ENCODE measurements at regions not wholly inside any gene's neighbourhood (a gene's known extent, or its start where the extent isn't known, plus 50 kb on each side); places are given as distances from the start of the nearest gene placed in this dataset.
"Not testable (repeated sequence)": the region's sequence is repeated elsewhere in the genome, so short reads cannot be mapped to it uniquely, and the experiment has no call there.

DNA sequence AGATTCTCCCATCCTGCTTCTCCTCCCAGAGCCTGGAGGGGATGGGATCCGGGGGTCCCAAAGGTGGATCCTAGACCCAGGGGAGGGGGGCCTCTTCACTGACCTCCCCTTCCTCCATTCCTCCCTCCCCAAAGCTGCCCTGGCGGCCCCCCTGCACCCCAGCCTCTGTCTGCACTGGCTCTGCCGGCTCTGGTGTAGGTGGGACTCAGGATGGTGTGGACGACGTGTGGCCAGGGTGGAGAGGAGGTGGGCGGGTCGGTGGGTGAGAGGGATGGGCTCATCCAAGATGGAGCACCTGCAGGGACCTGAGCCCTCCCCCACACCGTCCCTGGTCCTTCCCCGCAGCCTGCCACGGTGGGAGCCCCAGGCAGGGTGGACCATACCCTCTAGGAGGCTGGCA lies 355.6 kb downstream of the TMEM121 start:
- not testable (repeated sequence) for H3K36me3 ChIP-seq (ENCODE audit: control insufficient read depth, insufficient read depth, low read length); DNase-seq; H3K27ac ChIP-seq (ENCODE audit: low read length); H3K27me3 ChIP-seq (ENCODE audit: control insufficient read depth, insufficient read depth, low read length); H3K4me1 ChIP-seq (ENCODE audit: control insufficient read depth, insufficient read depth, low read length); H3K4me3 ChIP-seq (ENCODE audit: low read length)
- WGBS (ENCODE audit: insufficient coverage, low lambda C conversion rate) = no CpG with 5 or more reads among the region's 10 CpGs
- peaks cover 53% of the 10 kb centered on the region for H3K9me3 ChIP-seq (ENCODE audit: control insufficient read depth, low read depth, low read length)

DNA sequence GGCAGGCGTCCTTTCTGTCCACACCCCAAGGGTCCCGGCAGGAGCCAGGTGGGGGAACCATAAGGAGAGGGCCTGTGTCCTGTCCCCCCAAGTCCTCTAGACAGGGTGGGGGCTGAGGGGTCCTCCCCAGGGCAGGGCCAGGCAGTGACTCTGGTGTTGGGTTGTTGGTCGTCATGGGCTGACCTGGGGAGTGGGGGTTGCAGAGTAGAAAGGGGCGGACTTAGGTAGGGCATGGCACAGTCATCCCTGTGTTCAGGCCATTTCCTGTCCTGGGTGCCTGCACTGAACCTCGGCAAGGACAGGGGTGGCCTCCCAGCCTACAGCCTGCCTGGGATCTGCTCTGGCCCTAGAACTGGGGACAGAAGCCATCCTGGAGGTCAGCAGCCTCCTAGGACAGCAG lies 356.2 kb downstream of the TMEM121 start:
- H3K4me1 ChIP-seq (ENCODE audit: control insufficient read depth, insufficient read depth, low read length) = no peaks in the 10 kb centered on the region
- no peaks in the 10 kb centered on the region for H3K36me3 ChIP-seq (ENCODE audit: control insufficient read depth, insufficient read depth, low read length)
- DNase-seq = no peak
- no peak overlapping the region for H3K4me3 ChIP-seq (ENCODE audit: low read length)
- H3K9me3 ChIP-seq (ENCODE audit: control insufficient read depth, low read depth, low read length) = peaks cover 53% of the 10 kb centered on the region
- no peak overlapping the region for H3K27ac ChIP-seq (ENCODE audit: low read length)
- no peaks in the 10 kb centered on the region for H3K27me3 ChIP-seq (ENCODE audit: control insufficient read depth, insufficient read depth, low read length)
- WGBS (ENCODE audit: insufficient coverage, low lambda C conversion rate) = no CpG with 5 or more reads among the region's 5 CpGs

GRCh38 chr14:105883066-105884005 lies 357.0 kb downstream of the TMEM121 start:
- H3K27me3 ChIP-seq (ENCODE audit: control insufficient read depth, insufficient read depth, low read length) = no peaks in the 10 kb centered on the region
- DNase-seq = no peak

DNA sequence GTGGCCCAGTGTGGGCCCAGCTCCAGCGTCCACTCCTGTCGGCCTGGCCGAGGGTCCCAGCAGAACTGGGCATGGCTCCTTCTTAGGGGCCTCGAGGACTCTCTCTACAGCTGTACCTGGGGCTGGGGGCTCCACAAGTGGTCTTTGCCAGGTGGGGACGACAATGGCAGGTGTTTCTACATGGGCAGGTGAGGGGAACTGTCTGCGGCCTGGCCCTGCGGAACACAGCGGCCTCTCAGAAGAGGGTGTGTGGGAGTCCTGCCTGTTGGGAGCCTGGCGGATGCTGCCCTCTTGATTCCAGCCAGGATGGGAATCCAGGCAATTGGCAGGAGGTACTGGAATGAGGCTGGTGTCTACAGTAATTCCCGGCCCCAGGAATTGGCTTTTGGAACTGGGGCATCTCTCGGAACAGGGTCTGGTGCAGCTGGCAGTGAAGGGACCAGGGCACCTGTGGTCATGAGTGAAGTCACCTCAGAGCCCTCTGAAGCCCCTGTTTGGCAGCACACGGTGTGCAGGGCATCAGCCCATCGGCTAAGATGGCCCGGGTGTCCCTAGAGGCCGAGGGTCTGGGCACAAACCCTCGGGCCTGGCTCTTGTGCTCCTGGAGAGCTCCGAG lies 357.9 kb downstream of the TMEM121 start:
- DNase-seq; H3K4me1 ChIP-seq (ENCODE audit: control insufficient read depth, insufficient read depth, low read length); H3K27ac ChIP-seq (ENCODE audit: low read length); H3K36me3 ChIP-seq (ENCODE audit: control insufficient read depth, insufficient read depth, low read length); H3K4me3 ChIP-seq (ENCODE audit: low read length); H3K27me3 ChIP-seq (ENCODE audit: control insufficient read depth, insufficient read depth, low read length): not testable (repeated sequence)
- no CpG with 5 or more reads among the region's 17 CpGs for WGBS (ENCODE audit: insufficient coverage, low lambda C conversion rate)
- peaks cover 48% of the 10 kb centered on the region for H3K9me3 ChIP-seq (ENCODE audit: control insufficient read depth, low read depth, low read length)

More at GRCh38 chr14:105883066-105884005, 357.0 kb downstream of the TMEM121 start:
- H3K27ac ChIP-seq (ENCODE audit: low read length) = no peak overlapping the region
- no peaks in the 10 kb centered on the region for H3K36me3 ChIP-seq (ENCODE audit: control insufficient read depth, insufficient read depth, low read length)
- no peaks in the 10 kb centered on the region for H3K4me1 ChIP-seq (ENCODE audit: control insufficient read depth, insufficient read depth, low read length)
- whole genome bisulfite sequencing (ENCODE audit: insufficient coverage, low lambda C conversion rate) = no CpG with 5 or more reads among the region's 17 CpGs
- H3K9me3 ChIP-seq (ENCODE audit: control insufficient read depth, low read depth, low read length) = peaks cover 49% of the 10 kb centered on the region
- no peak overlapping the region for H3K4me3 ChIP-seq (ENCODE audit: low read length)

GRCh38 chr14:105884808-105885281 lies 358.5 kb downstream of the TMEM121 start:
- no peak overlapping the region for H3K27ac ChIP-seq (ENCODE audit: low read length)
- no peaks in the 10 kb centered on the region for H3K36me3 ChIP-seq (ENCODE audit: control insufficient read depth, insufficient read depth, low read length)
- no peak for DNase-seq
- H3K27me3 ChIP-seq (ENCODE audit: control insufficient read depth, insufficient read depth, low read length) = no peaks in the 10 kb centered on the region
- H3K9me3 ChIP-seq (ENCODE audit: control insufficient read depth, low read depth, low read length) = peaks cover 48% of the 10 kb centered on the region
- WGBS (ENCODE audit: insufficient coverage, low lambda C conversion rate) = no CpG with 5 or more reads among the region's 13 CpGs
- no peak overlapping the region for H3K4me3 ChIP-seq (ENCODE audit: low read length)
- H3K4me1 ChIP-seq (ENCODE audit: control insufficient read depth, insufficient read depth, low read length) = no peaks in the 10 kb centered on the region

GRCh38 chr14:105885561-105886320 lies 359.4 kb downstream of the TMEM121 start:
- H3K4me3 ChIP-seq (ENCODE audit: low read length) = no peak overlapping the region
- no peaks in the 10 kb centered on the region for H3K4me1 ChIP-seq (ENCODE audit: control insufficient read depth, insufficient read depth, low read length)
- H3K36me3 ChIP-seq (ENCODE audit: control insufficient read depth, insufficient read depth, low read length) = no peaks in the 10 kb centered on the region
- H3K27ac ChIP-seq (ENCODE audit: low read length) = no peak overlapping the region
- 40% methylated on average over 1 of the region's 23 CpGs for WGBS (ENCODE audit: insufficient coverage, low lambda C conversion rate)
- peaks cover 48% of the 10 kb centered on the region for H3K9me3 ChIP-seq (ENCODE audit: control insufficient read depth, low read depth, low read length)
- DNase-seq = no peak
- H3K27me3 ChIP-seq (ENCODE audit: control insufficient read depth, insufficient read depth, low read length) = no peaks in the 10 kb centered on the region

DNA sequence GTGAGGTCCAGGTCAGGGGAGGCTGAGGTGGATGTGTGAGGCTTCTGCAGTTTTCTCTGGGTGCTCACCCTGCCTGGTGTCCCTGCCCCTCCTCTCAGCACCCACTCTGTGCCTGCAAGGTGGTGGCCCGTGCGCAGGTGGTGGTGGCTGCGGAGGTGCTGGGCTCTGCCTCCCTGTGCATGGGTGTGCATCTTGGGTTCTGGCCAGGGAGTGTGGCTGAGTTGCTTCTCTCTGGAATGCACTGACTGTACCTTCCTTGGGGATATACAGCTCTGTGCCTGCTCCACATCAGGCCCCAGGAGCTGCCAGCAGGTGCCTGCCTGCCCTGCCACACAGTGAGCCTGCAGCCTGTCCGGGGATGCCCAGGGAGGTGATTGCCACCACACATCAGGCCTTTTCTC lies 360.4 kb downstream of the TMEM121 start:
- no CpG with 5 or more reads among the region's 4 CpGs for WGBS (ENCODE audit: insufficient coverage, low lambda C conversion rate)
- not testable (repeated sequence) for H3K4me3 ChIP-seq (ENCODE audit: low read length); H3K27ac ChIP-seq (ENCODE audit: low read length)

DNA sequence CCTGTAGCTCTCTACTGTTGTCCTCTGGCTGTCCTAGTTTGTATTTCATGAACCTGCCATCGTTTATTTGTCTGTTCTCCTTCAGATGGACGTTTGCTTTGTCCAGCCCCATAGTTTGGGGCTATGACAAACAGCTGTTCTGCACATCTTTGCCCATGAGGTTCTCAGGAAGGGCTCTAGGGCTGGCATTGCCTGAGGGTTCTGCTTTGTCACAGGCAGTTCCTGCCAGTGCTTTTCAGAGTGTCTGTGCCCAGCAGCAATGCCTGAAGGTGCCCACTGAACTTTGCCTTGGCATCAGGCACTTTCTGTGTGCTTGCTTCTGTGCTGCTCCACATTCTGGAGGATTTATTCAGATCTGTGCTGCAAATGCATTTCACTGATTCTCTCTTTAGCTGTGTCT lies 361.3 kb downstream of the TMEM121 start:
- DNase-seq = no peak
- H3K36me3 ChIP-seq (ENCODE audit: control insufficient read depth, insufficient read depth, low read length) = no peaks in the 10 kb centered on the region
- WGBS (ENCODE audit: insufficient coverage, low lambda C conversion rate) = no CpG with 5 or more reads among the region's 2 CpGs
- H3K27ac ChIP-seq (ENCODE audit: low read length) = no peak overlapping the region
- peaks cover 46% of the 10 kb centered on the region for H3K9me3 ChIP-seq (ENCODE audit: control insufficient read depth, low read depth, low read length)
- H3K27me3 ChIP-seq (ENCODE audit: control insufficient read depth, insufficient read depth, low read length) = no peaks in the 10 kb centered on the region
- H3K4me1 ChIP-seq (ENCODE audit: control insufficient read depth, insufficient read depth, low read length) = no peaks in the 10 kb centered on the region
- H3K4me3 ChIP-seq (ENCODE audit: low read length) = no peak overlapping the region

More for the DNA sequence above, 360.4 kb downstream of the TMEM121 start:
- H3K9me3 ChIP-seq (ENCODE audit: control insufficient read depth, low read depth, low read length) = peaks cover 45% of the 10 kb centered on the region
- not testable (repeated sequence) for H3K4me1 ChIP-seq (ENCODE audit: control insufficient read depth, insufficient read depth, low read length); DNase-seq; H3K27me3 ChIP-seq (ENCODE audit: control insufficient read depth, insufficient read depth, low read length); H3K36me3 ChIP-seq (ENCODE audit: control insufficient read depth, insufficient read depth, low read length)

- Histone ChIP-seq H3K4me1 (ENCODE audit: control insufficient read depth, insufficient read depth, low read length) (no peaks in the 10 kb centered on the region), H3K9me3 (ENCODE audit: control insufficient read depth, low read depth, low read length) (peaks cover 46% of the 10 kb centered on the region), H3K4me3 (ENCODE audit: low read length) (no peak overlapping the region), H3K27me3 (ENCODE audit: control insufficient read depth, insufficient read depth, low read length) (no peaks in the 10 kb centered on the region), H3K36me3 (ENCODE audit: control insufficient read depth, insufficient read depth, low read length) (no peaks in the 10 kb centered on the region), H3K27ac (ENCODE audit: low read length) (no peak overlapping the region)
- no CpG with 5 or more reads among the region's 2 CpGs for WGBS (ENCODE audit: insufficient coverage, low lambda C conversion rate)
- no peak for DNase-seq
Measured at GRCh38 chr14:105888151-105888550, 361.8 kb downstream of the TMEM121 start.

All from large intestine (tissue), 3 donors.